HepG2 (cell line): ENCODE measurements at regions not wholly inside any gene's neighbourhood (a gene's known extent, or its start where the extent isn't known, plus 50 kb on each side); places are given as distances from the start of the nearest gene placed in this dataset.
A peak's percentile ranks its signal among the peaks of the same experiment; 100 is the strongest.

Experiments
- ADNP ChIP-seq: sonication (generic); formaldehyde crosslinking; IDR thresholded peaks from 2 replicates; pipeline ENCODE4 v1.4.0; 2020; ENCODE audit warnings: missing genetic modification reagents
- ARID5B ChIP-seq: IDR thresholded peaks from 2 replicates; pipeline ENCODE4 v1.4.0; 2020; ENCODE audit warnings: mild to moderate bottlenecking, missing genetic modification reagents
- CBX1 ChIP-seq: IDR thresholded peaks from one replicate; pipeline ENCODE4 v1.6.1; 2016; ENCODE audit warnings: antibody characterized with exemption, low read depth
- CEBPB ChIP-seq: IDR thresholded peaks from 2 replicates; pipeline ENCODE4 v1.6.1; 2011; ENCODE audit warnings: low read depth, low read length, improper control_type of control experiment, borderline replicate concordance
- DMAP1 ChIP-seq: IDR thresholded peaks from 2 replicates; pipeline ENCODE4 v1.6.1; 2016
- EHMT2 ChIP-seq: fragments of 200-600 bp; sonication (generic); IDR thresholded peaks from 2 replicates; pipeline ENCODE4 v1.7.0; 2017; ENCODE audit warnings: antibody characterized with exemption, low read depth, low read length, borderline replicate concordance
- EP300 ChIP-seq, 3 experiments: sonication (generic) in 1 of 3; formaldehyde crosslinking in 1 of 3; IDR thresholded peaks; 2 replicates each; pipeline versions ENCODE4 v1.5.1 to v1.6.1; 2011 to 2020; ENCODE audit warnings: low read depth in 2 of 3, low read length in 2 of 3, borderline replicate concordance in 1 of 3, improper control_type of control experiment in 1 of 3, mild to moderate bottlenecking in 1 of 3, missing genetic modification reagents in 1 of 3, moderate library complexity in 1 of 3
- HINFP ChIP-seq: sonication (generic); formaldehyde crosslinking; IDR thresholded peaks from 2 replicates; pipeline ENCODE4 v1.4.0; 2020; ENCODE audit warnings: low read depth, mild to moderate bottlenecking, missing genetic modification reagents
- HNRNPLL ChIP-seq: fragments of 200-400 bp; formaldehyde crosslinking; IDR thresholded peaks from 2 replicates; pipeline ENCODE4 v1.6.1; 2017; ENCODE audit warnings: mild to moderate bottlenecking, low read depth, low read length; ENCODE audit not compliant: poor library complexity, severe bottlenecking
- IKZF4 ChIP-seq: sonication (generic); formaldehyde crosslinking; IDR thresholded peaks from 2 replicates; pipeline ENCODE4 v1.5.1; 2020; ENCODE audit warnings: borderline replicate concordance, mild to moderate bottlenecking, low read depth, missing genetic modification reagents; ENCODE audit errors: not compliant biosample characterization
- ISX ChIP-seq: sonication (generic); formaldehyde crosslinking; conservative IDR thresholded peaks from 2 replicates; pipeline ENCODE4 v1.5.0; 2020; ENCODE audit warnings: missing genetic modification reagents
- KMT2B ChIP-seq: IDR thresholded peaks from 2 replicates; pipeline ENCODE4 v1.6.1; 2016; ENCODE audit warnings: missing genetic modification reagents, missing compliant biosample characterization
- NPAS2 ChIP-seq: sonication (generic); formaldehyde crosslinking; IDR thresholded peaks from 2 replicates; pipeline ENCODE4 v1.8.0; 2022; ENCODE audit warnings: mild to moderate bottlenecking, missing genetic modification reagents, borderline replicate concordance
- RBAK ChIP-seq: sonication (generic); formaldehyde crosslinking; IDR thresholded peaks from 2 replicates; pipeline ENCODE4 v1.5.1; 2020; ENCODE audit warnings: mild to moderate bottlenecking, missing genetic modification reagents
- RXRB ChIP-seq: IDR thresholded peaks from 2 replicates; pipeline ENCODE4 v1.6.1; 2016; ENCODE audit warnings: borderline replicate concordance, missing genetic modification reagents, missing compliant biosample characterization
- SAP130 ChIP-seq: IDR thresholded peaks from 2 replicates; pipeline ENCODE4 v1.6.1; 2016; ENCODE audit warnings: low read depth
- SIN3B ChIP-seq: fragments of 150-350 bp; IDR thresholded peaks from 2 replicates; pipeline ENCODE4 v1.6.1; 2014; ENCODE audit warnings: low read length
- WIZ ChIP-seq: sonication (generic); formaldehyde crosslinking; IDR thresholded peaks from 2 replicates; pipeline ENCODE4 v1.5.1; 2020; ENCODE audit warnings: mild to moderate bottlenecking, missing genetic modification reagents
- ZFAT ChIP-seq: sonication (generic); formaldehyde crosslinking; conservative IDR thresholded peaks from 2 replicates; pipeline ENCODE4 v1.8.1; 2023; ENCODE audit warnings: missing genetic modification reagents, inconsistent platforms
- ZKSCAN5 ChIP-seq: sonication (generic); formaldehyde crosslinking; IDR thresholded peaks from 2 replicates; pipeline ENCODE4 v1.5.1; 2020; ENCODE audit warnings: mild to moderate bottlenecking, missing genetic modification reagents
- ZMAT3 ChIP-seq: sonication (generic); formaldehyde crosslinking; conservative IDR thresholded peaks from 2 replicates; pipeline ENCODE4 v1.7.0; 2021; ENCODE audit warnings: missing genetic modification reagents
- ZNF230 ChIP-seq: sonication (generic); formaldehyde crosslinking; IDR thresholded peaks from 2 replicates; pipeline ENCODE4 v1.4.0; 2020; ENCODE audit warnings: mild to moderate bottlenecking, missing genetic modification reagents
- ZNF7 ChIP-seq: IDR thresholded peaks from 2 replicates; pipeline ENCODE4 v1.6.1; 2016; ENCODE audit warnings: missing biosample characterization, missing genetic modification reagents
- ZNF790 ChIP-seq: sonication (generic); formaldehyde crosslinking; IDR thresholded peaks from 2 replicates; pipeline ENCODE4 v1.8.0; 2022; ENCODE audit warnings: missing genetic modification reagents, mild to moderate bottlenecking, borderline replicate concordance
- ZNF839 ChIP-seq: sonication (generic); formaldehyde crosslinking; IDR thresholded peaks from 2 replicates; pipeline ENCODE4 v1.4.0; 2020; ENCODE audit warnings: missing genetic modification reagents, mild to moderate bottlenecking, borderline replicate concordance
- ZNF891 ChIP-seq: sonication (generic); formaldehyde crosslinking; IDR thresholded peaks from 2 replicates; pipeline ENCODE4 v1.5.0; 2020; ENCODE audit warnings: mild to moderate bottlenecking, missing genetic modification reagents
- TF ChIP-seq, protein P1 (sequence below): sonication (generic); formaldehyde crosslinking; IDR thresholded peaks from 2 replicates; pipeline ENCODE4 v1.5.1; 2020; ENCODE audit warnings: missing genetic modification reagents, mild to moderate bottlenecking, borderline replicate concordance

GRCh38 chrX:129123795-129124194 lies 399.5 kb downstream of the SMARCA1 start (continued):
- peak; percentile 75 for TF ChIP-seq ARID5B
- no peak for TF ChIP-seq KMT2B (CRISPR knock-in tag)
- no peak for TF ChIP-seq ISX (CRISPR knock-in tag)
- TF ChIP-seq, protein P1, sequence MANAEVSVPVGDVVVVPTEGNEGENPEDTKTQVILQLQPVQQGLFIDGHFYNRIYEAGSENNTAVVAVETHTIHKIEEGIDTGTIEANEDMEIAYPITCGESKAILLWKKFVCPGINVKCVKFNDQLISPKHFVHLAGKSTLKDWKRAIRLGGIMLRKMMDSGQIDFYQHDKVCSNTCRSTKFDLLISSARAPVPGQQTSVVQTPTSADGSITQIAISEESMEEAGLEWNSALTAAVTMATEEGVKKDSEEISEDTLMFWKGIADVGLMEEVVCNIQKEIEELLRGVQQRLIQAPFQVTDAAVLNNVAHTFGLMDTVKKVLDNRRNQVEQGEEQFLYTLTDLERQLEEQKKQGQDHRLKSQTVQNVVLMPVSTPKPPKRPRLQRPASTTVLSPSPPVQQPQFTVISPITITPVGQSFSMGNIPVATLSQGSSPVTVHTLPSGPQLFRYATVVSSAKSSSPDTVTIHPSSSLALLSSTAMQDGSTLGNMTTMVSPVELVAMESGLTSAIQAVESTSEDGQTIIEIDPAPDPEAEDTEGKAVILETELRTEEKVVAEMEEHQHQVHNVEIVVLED: no peak
- no peak for TF ChIP-seq IKZF4 (CRISPR knock-in tag)
- no peak for TF ChIP-seq ZNF891 (CRISPR knock-in tag)
- no peak for TF ChIP-seq ADNP (CRISPR knock-in tag)
- no peak for TF ChIP-seq ZNF7
- TF ChIP-seq RBAK: no peak
- TF ChIP-seq WIZ (CRISPR knock-in tag): no peak
- peak; percentile 74 for TF ChIP-seq CEBPB
- no peak for TF ChIP-seq SIN3B
- TF ChIP-seq CBX1: no peak
- TF ChIP-seq ZNF230 (CRISPR knock-in tag): no peak
- TF ChIP-seq ZMAT3 (CRISPR knock-in tag): no peak
- no peak for TF ChIP-seq ZNF839
- TF ChIP-seq NPAS2 (CRISPR knock-in tag): no peak
- TF ChIP-seq ZKSCAN5 (CRISPR knock-in tag): no peak
- no peak for TF ChIP-seq EHMT2
- TF ChIP-seq ZNF790: no peak
- TF ChIP-seq SAP130 (CRISPR knock-in tag): no peak
- no peak for TF ChIP-seq HINFP (CRISPR knock-in tag)
- no peak for TF ChIP-seq DMAP1 (CRISPR knock-in tag)
- TF ChIP-seq RXRB: peak; percentile 47; the same call in 1 of the 2 replicates
- peak in 1 of 2 experiments; percentile 74; a peak in 2 of 4 replicates for TF ChIP-seq EP300 (IDR thresholded peaks at IDR 0.05; ENCODE audit: low read depth in 2 of 2, low read length in 2 of 2)
- no peak for TF ChIP-seq EP300 (CRISPR knock-in tag; IDR thresholded peaks at IDR 0.05; ENCODE audit: borderline replicate concordance)
- TF ChIP-seq ZFAT (CRISPR knock-in tag): no peak
- no peak for TF ChIP-seq HNRNPLL
